A549 (cell line): ENCODE measurements at regions not wholly inside any gene's neighbourhood (a gene's known extent, or its start where the extent isn't known, plus 50 kb on each side); places are given as distances from the start of the nearest gene placed in this dataset.

ENCODE experiments used
- ATAC-seq, 2 experiments: fragments of 200-7000 bp in 1 of 2; fragments of >200 bp in 1 of 2; cut with Nextera tagmentation in 1 of 2; cut with Tn5 transposase in 1 of 2; 3 replicates each; pipeline versions ENCODE4 v1.8.0 to v1.9.1; 2018 to 2020; ENCODE audit warnings: mild to moderate bottlenecking in 1 of 2, moderate library complexity in 1 of 2
- CTCF ChIA-PET: fragments of 300-600 bp; sonication (Branson Sonifier 250); formaldehyde crosslinking; extraction: SDS; loops from one replicate; lab custom pipeline; 2021; ENCODE audit warnings: antibody characterized with exemption, inconsistent platforms; lab: Yijun Ruan, JAX
- POLR2A ChIA-PET: fragments of 350-600 bp; formaldehyde crosslinking; extraction: SDS; loops from one replicate; lab custom pipeline; 2021; ENCODE audit warnings: antibody characterized with exemption, inconsistent platforms; lab: Yijun Ruan, JAX
- DNase-seq, 2 experiments: peaks; one replicate each; pipeline versions ENCODE4 v3.0.0 to v3.0.0-alpha.2; 2011 to 2016; ENCODE audit warnings: low read depth in 1 of 2, low spot score in 1 of 2
- FAIRE-seq: peaks from 2 replicates; lab custom pipeline; 2011; peaks lifted over from hg19 to GRCh38; lab: Jason Lieb, UNC
- H3K27ac ChIP-seq, 2 experiments: fragments of >200 bp; sonication (Bioruptor Twin); formaldehyde crosslinking; 3 replicates each; pipeline ENCODE4 v1.5.1; 2016 to 2017
- H3K4me1 ChIP-seq: fragments of >200 bp; sonication (Bioruptor Twin); formaldehyde crosslinking; 3 replicates; pipeline ENCODE4 v1.6.1; 2016
- H3K4me2 ChIP-seq: fragments of >200 bp; sonication (Bioruptor Twin); formaldehyde crosslinking; 3 replicates; pipeline ENCODE4 v1.6.1; 2016
- H3K4me3 ChIP-seq: fragments of >200 bp; sonication (Bioruptor Twin); formaldehyde crosslinking; 3 replicates; pipeline ENCODE4 v1.5.1; 2016
- H3K9me3 ChIP-seq: fragments of >200 bp; sonication (Bioruptor Twin); formaldehyde crosslinking; 3 replicates; pipeline ENCODE4 v1.6.1; 2016
- BCL3 ChIP-seq: fragments of >200 bp; sonication (Bioruptor Twin); formaldehyde crosslinking; IDR thresholded peaks from 3 replicates; pipeline ENCODE4 v1.6.1; 2016
- CBX8 ChIP-seq: fragments of 200-600 bp; sonication (generic); IDR thresholded peaks from 2 replicates; pipeline ENCODE4 v1.6.1; 2016
- CEBPB ChIP-seq, 2 experiments: fragments of >200 bp in 1 of 2; sonication (Bioruptor Twin) in 1 of 2; formaldehyde crosslinking in 1 of 2; IDR thresholded peaks; 2 replicates each; pipeline ENCODE4 v1.6.1; 2012 to 2016
- CHD4 ChIP-seq: fragments of 200-600 bp; sonication (generic); IDR thresholded peaks from 2 replicates; pipeline ENCODE4 v1.6.1; 2016; ENCODE audit warnings: antibody characterized with exemption, mild to moderate bottlenecking, borderline replicate concordance
- EHF ChIP-seq: fragments of 250-450 bp; sonication (Bioruptor Pico); IDR thresholded peaks from 2 replicates; pipeline ENCODE4 v1.5.0; 2020; ENCODE audit warnings: mild to moderate bottlenecking
- ELK1 ChIP-seq: fragments of 150-350 bp; IDR thresholded peaks from 2 replicates; pipeline ENCODE4 v1.6.1; 2014; ENCODE audit warnings: low read depth, mild to moderate bottlenecking, low read length
- EP300 ChIP-seq, 2 experiments: fragments of >200 bp; sonication (Bioruptor Twin); formaldehyde crosslinking; IDR thresholded peaks; 2 replicates in 1 of 2; 3 replicates in 1 of 2; pipeline ENCODE4 v1.6.1; 2016 to 2017
- ESRRA ChIP-seq: fragments of 150-350 bp; IDR thresholded peaks from 2 replicates; pipeline ENCODE4 v1.6.1; 2014; ENCODE audit warnings: mild to moderate bottlenecking, low read length, borderline replicate concordance
- FOSB ChIP-seq: fragments of 250-450 bp; sonication (Bioruptor Pico); IDR thresholded peaks from 2 replicates; pipeline ENCODE4 v1.5.0; 2020; ENCODE audit warnings: mild to moderate bottlenecking, moderate library complexity
- FOXS1 ChIP-seq: fragments of 250-450 bp; sonication (Bioruptor Pico); IDR thresholded peaks from 2 replicates; pipeline ENCODE4 v1.5.0; 2020; ENCODE audit warnings: mild to moderate bottlenecking, moderate library complexity
- GATA3 ChIP-seq: IDR thresholded peaks from 2 replicates; pipeline ENCODE4 v1.6.1; 2012; ENCODE audit warnings: borderline replicate concordance
- JUN ChIP-seq, 2 experiments: fragments of >200 bp; sonication (Bioruptor Twin); formaldehyde crosslinking; IDR thresholded peaks; 2 replicates in 1 of 2; 3 replicates in 1 of 2; pipeline ENCODE4 v1.6.1; 2016 to 2017
- KDM1A ChIP-seq: fragments of 200-600 bp; sonication (generic); IDR thresholded peaks from 2 replicates; pipeline ENCODE4 v1.6.1; 2016; ENCODE audit warnings: low read depth, mild to moderate bottlenecking
- NPAS2 ChIP-seq: fragments of 250-450 bp; sonication (Bioruptor Pico); IDR thresholded peaks from 2 replicates; pipeline ENCODE4 v1.8.0; 2022; ENCODE audit warnings: mild to moderate bottlenecking, moderate library complexity, borderline replicate concordance
- NR3C1 ChIP-seq: fragments of >200 bp; sonication (Bioruptor Twin); formaldehyde crosslinking; IDR thresholded peaks from 3 replicates; pipeline ENCODE4 v1.6.1; 2017
- PHF8 ChIP-seq: fragments of 200-600 bp; sonication (generic); IDR thresholded peaks from 2 replicates; pipeline ENCODE4 v1.6.1; 2016; ENCODE audit warnings: low read depth, mild to moderate bottlenecking, antibody characterized with exemption, moderate library complexity, borderline replicate concordance
- POLR2AphosphoS2 ChIP-seq: conservative IDR thresholded peaks from 2 replicates; pipeline ENCODE4 v1.6.1; 2012; ENCODE audit warnings: low read length, improper control_type of control experiment, inconsistent platforms
- RARB ChIP-seq: fragments of 250-450 bp; sonication (Bioruptor Pico); IDR thresholded peaks from 2 replicates; pipeline ENCODE4 v1.8.0; 2021; ENCODE audit warnings: mild to moderate bottlenecking, moderate library complexity
- SMC3 ChIP-seq: fragments of >200 bp; sonication (Bioruptor Twin); formaldehyde crosslinking; IDR thresholded peaks from 3 replicates; pipeline ENCODE4 v1.6.1; 2018; ENCODE audit warnings: inconsistent platforms
- TP53 ChIP-seq: fragments of 250-450 bp; sonication (Bioruptor Pico); IDR thresholded peaks from 2 replicates; pipeline ENCODE4 v1.5.0; 2021; ENCODE audit warnings: mild to moderate bottlenecking, moderate library complexity
- WGBS: methylation state at CpG from one replicate; pipeline ENCODE4 v1.1.6; 2017; ENCODE audit errors: missing lambda C conversion rate; 5-methylcytosine and 5-hydroxymethylcytosine counted together
- TF ChIP-seq, protein P1 (sequence below): fragments of 450-650 bp; IDR thresholded peaks from 2 replicates; pipeline ENCODE4 v1.6.1; 2014; ENCODE audit warnings: antibody characterized with exemption
- TF ChIP-seq, protein P2 (sequence below): fragments of 200-600 bp; sonication (generic); IDR thresholded peaks from 2 replicates; pipeline ENCODE4 v1.6.1; 2016; ENCODE audit warnings: antibody characterized with exemption, mild to moderate bottlenecking, moderate library complexity

GRCh38 chr22:27113641-27114040 is 456.3 kb downstream of the MIAT start:
- Histone ChIP-seq H3K4me1 (peaks cover 80% of the 10 kb centered on the region), H3K4me3 (no peak overlapping the region), H3K9me3 (peaks cover 7% of the 10 kb centered on the region; the same call in 1 of the 3 replicates), H3K27ac (peak overlapping the region; percentile 94 to 96), H3K4me2 (peak overlapping the region; percentile 54)
- DNase-seq (no peak), FAIRE-seq (no peak), ATAC-seq (no peak)
- ChIA-PET POLR2A (interaction anchor here (0.8 to 1.2 kb wide), 4 partner anchors 20 to 350 kb away, joined by 3 to 5 read pairs (median 4); no protein-coding TSS in a partner anchor), CTCF (interaction anchor here (1.6 kb wide), 1 partner anchor 218 kb away, joined by 4 read pairs; no protein-coding TSS in a partner anchor)
- TF ChIP-seq, protein P1, sequence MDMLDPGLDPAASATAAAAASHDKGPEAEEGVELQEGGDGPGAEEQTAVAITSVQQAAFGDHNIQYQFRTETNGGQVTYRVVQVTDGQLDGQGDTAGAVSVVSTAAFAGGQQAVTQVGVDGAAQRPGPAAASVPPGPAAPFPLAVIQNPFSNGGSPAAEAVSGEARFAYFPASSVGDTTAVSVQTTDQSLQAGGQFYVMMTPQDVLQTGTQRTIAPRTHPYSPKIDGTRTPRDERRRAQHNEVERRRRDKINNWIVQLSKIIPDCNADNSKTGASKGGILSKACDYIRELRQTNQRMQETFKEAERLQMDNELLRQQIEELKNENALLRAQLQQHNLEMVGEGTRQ: no peak
- TF ChIP-seq RARB (CRISPR knock-in tag) (no peak), SMC3 (no peak)

- CTCF ChIA-PET: no interaction called here
- peak overlapping the region; percentile 54; the same call in 1 of the 3 replicates for H3K4me2 ChIP-seq
- POLR2A ChIA-PET: no interaction called here
- DNase-seq (no peak), ATAC-seq (no peak), FAIRE-seq (no peak)
- TF ChIP-seq CBX8 (no peak), FOSB (CRISPR knock-in tag) (no peak), TP53 (CRISPR knock-in tag) (no peak)
- peaks cover 75% of the 10 kb centered on the region for H3K4me1 ChIP-seq
- peak overlapping the region; percentile 94 to 96 for H3K27ac ChIP-seq
- no peak overlapping the region for H3K4me3 ChIP-seq
- 95% methylated on average over 9 of the region's 9 CpGs for WGBS
- H3K9me3 ChIP-seq: peaks cover 7% of the 10 kb centered on the region; the same call in 1 of the 3 replicates
Observed at GRCh38 chr22:27114186-27114585, 456.8 kb downstream of the MIAT start.

GRCh38 chr22:27115410-27115809 is 458.0 kb downstream of the MIAT start:
- POLR2A ChIA-PET: interaction anchor here (1.0 kb wide), 1 partner anchor 19 kb away, joined by 5 read pairs; no protein-coding TSS in a partner anchor
- peaks cover 63% of the 10 kb centered on the region for H3K4me1 ChIP-seq
- ATAC-seq: no peak

GRCh38 chr22:27115816-27116256 is 458.4 kb downstream of the MIAT start:
- Histone ChIP-seq H3K9me3 (peaks cover 19% of the 10 kb centered on the region; the same call in 2 of the 3 replicates), H3K27ac (peak overlapping the region; percentile 94 to 96), H3K4me3 (no peak overlapping the region), H3K4me1 (peaks cover 58% of the 10 kb centered on the region), H3K4me2 (peak overlapping the region; percentile 52)
- FAIRE-seq (peak; percentile 76), DNase-seq (peak; percentile 60 to 92), ATAC-seq (peak; percentile 64 to 68)
- ChIA-PET POLR2A (interaction anchor here (0.8 to 1.1 kb wide), 3 partner anchors 18 to 686 kb away, joined by 3 to 5 read pairs (median 4); no protein-coding TSS in a partner anchor), CTCF (no interaction called here)
- WGBS: 0% methylated on average over 5 of the region's 5 CpGs
- TF ChIP-seq GATA3 (peak; percentile 98), JUN (IDR thresholded peaks at IDR 0.05) (peak; percentile 93; a peak in 4 of 5 replicates), FOXS1 (CRISPR knock-in tag) (peak; percentile 47; the same call in 1 of the 2 replicates), NR3C1 (no peak), ELK1 (no peak), CEBPB (IDR thresholded peaks at IDR 0.05) (peak; percentile 55 to 80), ESRRA (peak; percentile 8; the same call in 1 of the 2 replicates), KDM1A (no peak), POLR2AphosphoS2 (no peak), NPAS2 (no peak)
- TF ChIP-seq, protein P1: no peak
- TF ChIP-seq, protein P2, sequence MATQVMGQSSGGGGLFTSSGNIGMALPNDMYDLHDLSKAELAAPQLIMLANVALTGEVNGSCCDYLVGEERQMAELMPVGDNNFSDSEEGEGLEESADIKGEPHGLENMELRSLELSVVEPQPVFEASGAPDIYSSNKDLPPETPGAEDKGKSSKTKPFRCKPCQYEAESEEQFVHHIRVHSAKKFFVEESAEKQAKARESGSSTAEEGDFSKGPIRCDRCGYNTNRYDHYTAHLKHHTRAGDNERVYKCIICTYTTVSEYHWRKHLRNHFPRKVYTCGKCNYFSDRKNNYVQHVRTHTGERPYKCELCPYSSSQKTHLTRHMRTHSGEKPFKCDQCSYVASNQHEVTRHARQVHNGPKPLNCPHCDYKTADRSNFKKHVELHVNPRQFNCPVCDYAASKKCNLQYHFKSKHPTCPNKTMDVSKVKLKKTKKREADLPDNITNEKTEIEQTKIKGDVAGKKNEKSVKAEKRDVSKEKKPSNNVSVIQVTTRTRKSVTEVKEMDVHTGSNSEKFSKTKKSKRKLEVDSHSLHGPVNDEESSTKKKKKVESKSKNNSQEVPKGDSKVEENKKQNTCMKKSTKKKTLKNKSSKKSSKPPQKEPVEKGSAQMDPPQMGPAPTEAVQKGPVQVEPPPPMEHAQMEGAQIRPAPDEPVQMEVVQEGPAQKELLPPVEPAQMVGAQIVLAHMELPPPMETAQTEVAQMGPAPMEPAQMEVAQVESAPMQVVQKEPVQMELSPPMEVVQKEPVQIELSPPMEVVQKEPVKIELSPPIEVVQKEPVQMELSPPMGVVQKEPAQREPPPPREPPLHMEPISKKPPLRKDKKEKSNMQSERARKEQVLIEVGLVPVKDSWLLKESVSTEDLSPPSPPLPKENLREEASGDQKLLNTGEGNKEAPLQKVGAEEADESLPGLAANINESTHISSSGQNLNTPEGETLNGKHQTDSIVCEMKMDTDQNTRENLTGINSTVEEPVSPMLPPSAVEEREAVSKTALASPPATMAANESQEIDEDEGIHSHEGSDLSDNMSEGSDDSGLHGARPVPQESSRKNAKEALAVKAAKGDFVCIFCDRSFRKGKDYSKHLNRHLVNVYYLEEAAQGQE: no peak

More at GRCh38 chr22:27115410-27115809, 458.0 kb downstream of the MIAT start:
- no peak overlapping the region for H3K4me3 ChIP-seq
- peaks cover 15% of the 10 kb centered on the region; the same call in 2 of the 3 replicates for H3K9me3 ChIP-seq
- CTCF ChIA-PET: no interaction called here
- no peak for TF ChIP-seq BCL3
- TF ChIP-seq EHF: no peak
- peak; percentile 59; the same call in 1 of the 2 replicates for TF ChIP-seq CHD4
- TF ChIP-seq CBX8: no peak
- 0 out of 2 replicates have a peak, but pooled peaks have one; percentile 57 for TF ChIP-seq KDM1A
- no peak for TF ChIP-seq PHF8
- TF ChIP-seq EP300 (IDR thresholded peaks at IDR 0.05): no peak
- 100% methylated on average over 2 of the region's 2 CpGs for WGBS
- FAIRE-seq (no peak), DNase-seq (no peak)
- peak overlapping the region; percentile 52 for H3K4me2 ChIP-seq
- H3K27ac ChIP-seq: peak overlapping the region; percentile 94 to 96
